Vagina (tissue), 2 donors: ENCODE measurements at regions not wholly inside any gene's neighbourhood (a gene's known extent, or its start where the extent isn't known, plus 50 kb on each side); places are given as distances from the start of the nearest gene placed in this dataset.
"Not testable (repeated sequence)": the region's sequence is repeated elsewhere in the genome, so short reads cannot be mapped to it uniquely, and the experiment has no call there.

Experiments
- POLR2A ChIP-seq, 2 donors: fragments of 450-650 bp; IDR thresholded peaks; one replicate each; pipeline ENCODE4 v1.6.1; 2017; ENCODE audit warnings: antibody characterized with exemption in 2 of 2, mild to moderate bottlenecking in 2 of 2, moderate library complexity in 2 of 2
- POLR2AphosphoS5 ChIP-seq, 2 donors: sonication (generic); formaldehyde crosslinking; IDR thresholded peaks; one replicate each; pipeline ENCODE4 v1.9.0; 2017; ENCODE audit warnings: antibody characterized with exemption in 2 of 2, mild to moderate bottlenecking in 2 of 2, low read depth in 1 of 2; ENCODE audit not compliant: insufficient read depth in 1 of 2
- TF ChIP-seq, protein P1 (sequence below), 3 experiments: fragments of 450-650 bp in 2 of 3; fragments of 200-600 bp in 1 of 3; sonication (generic) in 1 of 3; IDR thresholded peaks; one replicate each; pipeline ENCODE4 v1.5.1; 2017 to 2019; ENCODE audit warnings: antibody characterized with exemption in 3 of 3, mild to moderate bottlenecking in 2 of 3, moderate library complexity in 2 of 3

GRCh38 chr5:162696272-162696671 is 628.7 kb downstream of the GABRG2 start:
- TF ChIP-seq, protein P1, sequence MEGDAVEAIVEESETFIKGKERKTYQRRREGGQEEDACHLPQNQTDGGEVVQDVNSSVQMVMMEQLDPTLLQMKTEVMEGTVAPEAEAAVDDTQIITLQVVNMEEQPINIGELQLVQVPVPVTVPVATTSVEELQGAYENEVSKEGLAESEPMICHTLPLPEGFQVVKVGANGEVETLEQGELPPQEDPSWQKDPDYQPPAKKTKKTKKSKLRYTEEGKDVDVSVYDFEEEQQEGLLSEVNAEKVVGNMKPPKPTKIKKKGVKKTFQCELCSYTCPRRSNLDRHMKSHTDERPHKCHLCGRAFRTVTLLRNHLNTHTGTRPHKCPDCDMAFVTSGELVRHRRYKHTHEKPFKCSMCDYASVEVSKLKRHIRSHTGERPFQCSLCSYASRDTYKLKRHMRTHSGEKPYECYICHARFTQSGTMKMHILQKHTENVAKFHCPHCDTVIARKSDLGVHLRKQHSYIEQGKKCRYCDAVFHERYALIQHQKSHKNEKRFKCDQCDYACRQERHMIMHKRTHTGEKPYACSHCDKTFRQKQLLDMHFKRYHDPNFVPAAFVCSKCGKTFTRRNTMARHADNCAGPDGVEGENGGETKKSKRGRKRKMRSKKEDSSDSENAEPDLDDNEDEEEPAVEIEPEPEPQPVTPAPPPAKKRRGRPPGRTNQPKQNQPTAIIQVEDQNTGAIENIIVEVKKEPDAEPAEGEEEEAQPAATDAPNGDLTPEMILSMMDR (IDR thresholded peaks at IDR 0.05): not testable (repeated sequence)
- TF ChIP-seq POLR2AphosphoS5 (IDR thresholded peaks at IDR 0.05; ENCODE audit: insufficient read depth in 1 of 2, low read depth in 1 of 2); POLR2A (IDR thresholded peaks at IDR 0.05): not testable (repeated sequence)
